Femur (tissue), 1 donor: ENCODE measurements at regions not wholly inside any gene's neighbourhood (a gene's known extent, or its start where the extent isn't known, plus 50 kb on each side); places are given as distances from the start of the nearest gene placed in this dataset.

Experiments
- DNase-seq: peaks from one replicate; pipeline ENCODE4 v3.0.0-alpha.2; 2017

DNA sequence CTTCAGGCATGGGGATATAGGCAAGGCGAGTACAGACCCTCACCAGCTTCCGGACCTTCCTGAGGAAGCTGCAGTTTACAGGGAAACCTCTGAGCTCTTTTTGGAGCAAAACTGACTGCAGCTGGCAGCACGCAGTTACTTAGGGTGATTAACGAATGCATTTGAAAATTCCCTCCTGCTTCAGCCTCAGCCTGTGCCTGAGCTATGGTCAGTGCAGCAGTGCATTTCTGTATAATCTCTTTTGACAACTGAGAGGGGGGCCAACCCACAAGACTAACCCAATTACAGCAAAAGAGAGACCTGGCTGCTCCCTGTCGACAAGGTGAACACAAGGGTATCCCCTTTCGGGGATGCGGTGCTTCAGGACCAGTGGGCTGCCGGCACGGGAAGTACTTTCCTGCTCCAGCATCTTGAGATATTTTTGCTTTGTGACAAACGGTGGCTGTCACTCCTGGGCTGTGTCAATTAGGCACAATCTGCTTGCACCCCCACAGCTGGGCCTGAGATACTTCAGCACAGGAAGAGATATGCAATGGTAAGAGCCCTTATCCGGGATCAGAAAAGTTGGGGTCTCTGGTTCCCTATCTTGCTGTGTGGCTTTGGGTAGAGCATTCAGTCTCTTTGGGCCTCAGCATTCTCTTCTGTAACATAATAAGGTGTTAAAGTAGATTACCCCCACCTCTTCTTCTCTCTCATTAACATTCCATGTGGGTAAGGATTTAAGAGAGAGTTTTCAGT, 141.0 kb downstream of the TMEM17 start:
- no peak for DNase-seq

DNA sequence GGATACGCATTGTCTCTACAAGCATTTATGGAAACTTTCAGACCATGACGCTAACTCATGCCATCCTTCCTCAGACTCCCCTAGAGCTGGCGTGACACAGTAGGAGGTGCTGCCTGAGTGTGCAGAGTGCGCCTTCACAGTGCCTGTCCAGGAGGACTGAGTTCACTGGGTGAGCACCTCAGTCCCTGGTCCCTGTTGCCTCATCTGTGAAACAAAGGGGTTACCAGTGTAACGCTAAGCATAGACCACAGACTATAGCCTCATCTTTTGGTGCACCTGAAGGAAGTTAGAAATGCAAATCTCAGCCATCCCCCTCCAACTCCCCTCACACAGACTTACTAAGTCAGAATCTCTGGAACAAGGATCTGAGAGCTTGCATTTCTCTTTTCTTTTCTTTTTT, 142.8 kb downstream of the TMEM17 start:
- no peak for DNase-seq

DNA sequence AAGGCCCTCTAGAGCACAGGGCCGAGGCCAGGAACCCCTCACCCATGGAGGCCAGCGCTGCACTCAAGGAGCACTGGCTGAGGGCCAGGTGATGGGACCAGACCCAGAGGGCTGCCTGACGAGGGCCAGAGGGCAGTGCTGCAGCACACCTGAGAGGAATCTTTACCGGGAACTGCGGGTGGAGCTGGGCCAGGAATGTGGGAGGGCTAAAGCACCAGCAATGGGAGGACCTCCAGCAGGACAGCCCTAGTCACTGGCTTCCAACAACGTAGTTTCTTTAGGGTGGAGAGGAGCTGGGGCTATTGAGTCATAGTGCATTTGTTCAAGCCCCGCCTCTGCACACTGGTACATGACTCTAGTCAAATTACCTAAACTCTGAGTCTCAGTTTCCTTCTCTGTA, 143.4 kb downstream of the TMEM17 start:
- DNase-seq: no peak

- DNase-seq: no peak
Observed at GRCh38 chr2:62361964-62362363, 144.0 kb downstream of the TMEM17 start.

DNA sequence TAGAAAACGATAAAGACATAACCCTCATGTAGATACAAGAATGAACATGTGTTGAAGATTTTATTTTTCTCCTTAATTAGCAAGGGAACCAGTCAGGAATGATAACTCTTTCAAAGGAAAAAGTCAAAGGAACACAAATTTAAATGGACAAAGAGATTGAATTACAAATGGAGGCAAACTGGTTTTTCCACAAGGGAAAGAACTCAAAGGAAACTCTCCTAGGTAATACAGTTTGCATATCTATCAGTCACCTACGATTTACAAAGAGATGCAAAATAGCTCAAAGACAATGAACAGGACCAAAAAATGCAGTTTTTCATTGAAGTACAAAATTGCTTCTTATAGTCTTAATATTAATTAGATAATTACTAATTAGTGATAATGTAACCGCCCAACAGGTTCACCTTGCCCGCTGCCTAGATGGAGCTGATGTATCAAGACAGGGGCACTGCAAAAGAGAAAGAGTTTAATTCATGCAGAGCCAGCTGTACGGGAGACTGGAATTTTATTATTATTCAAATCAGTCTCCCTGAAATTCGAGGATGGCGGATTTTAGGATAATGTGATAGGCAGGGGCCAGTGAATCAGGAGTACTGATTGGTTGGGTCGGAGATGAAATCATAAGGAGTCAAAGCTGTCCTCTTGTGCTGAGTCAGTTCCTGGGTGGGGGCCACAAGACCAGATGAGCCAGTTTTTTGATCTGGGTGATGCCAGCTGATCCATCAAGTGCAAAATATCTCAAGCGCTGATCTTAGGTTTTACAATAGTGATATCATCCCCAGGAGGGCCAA, 151.0 kb downstream of the TMEM17 start:
- no peak for DNase-seq

GRCh38 chr2:62352031-62352430, 154.0 kb downstream of the TMEM17 start:
- no peak for DNase-seq

DNA sequence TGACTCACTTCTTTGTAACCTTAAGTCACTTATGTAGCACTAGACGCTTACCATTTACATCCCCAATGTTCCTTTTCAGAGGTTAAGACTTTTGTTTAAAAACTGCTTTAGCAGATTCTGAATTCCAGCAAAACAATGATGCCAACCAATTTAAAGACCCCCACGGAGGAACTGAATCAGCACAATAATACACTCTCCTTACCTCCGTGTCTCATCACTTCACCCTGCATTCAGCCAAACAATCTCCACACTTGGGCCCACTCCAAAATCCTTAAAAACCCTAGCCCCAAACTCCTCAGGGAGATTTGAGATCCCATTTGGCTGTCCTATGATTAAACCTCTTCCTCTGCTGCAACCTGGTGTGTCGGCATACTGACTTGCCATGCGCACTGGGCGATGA, 153.9 kb downstream of the B3GNT2 start:
- DNase-seq: no peak

GRCh38 chr2:62348700-62349099, 152.8 kb downstream of the B3GNT2 start:
- DNase-seq: no peak

- no peak for DNase-seq
Observed at GRCh38 chr2:62347563-62348270, 151.8 kb downstream of the B3GNT2 start.

DNA sequence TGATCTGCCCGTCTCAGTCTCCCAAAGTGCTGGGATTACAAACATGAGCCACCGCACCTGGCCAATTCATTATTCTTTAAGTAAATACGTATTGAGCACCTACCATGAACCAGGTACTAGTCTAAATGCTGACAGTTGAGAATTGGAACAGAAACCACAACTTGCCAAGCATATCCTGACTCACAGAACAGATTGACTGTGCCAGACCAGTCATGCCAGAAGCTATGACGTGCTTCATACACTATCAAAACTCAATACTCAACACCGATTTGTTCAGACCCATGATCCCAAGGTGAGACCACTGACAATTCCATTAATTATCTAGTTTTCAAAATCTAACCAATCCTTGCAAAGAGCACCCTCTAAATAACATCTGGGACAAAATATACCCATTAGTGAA, 148.6 kb downstream of the B3GNT2 start:
- no peak for DNase-seq

DNA sequence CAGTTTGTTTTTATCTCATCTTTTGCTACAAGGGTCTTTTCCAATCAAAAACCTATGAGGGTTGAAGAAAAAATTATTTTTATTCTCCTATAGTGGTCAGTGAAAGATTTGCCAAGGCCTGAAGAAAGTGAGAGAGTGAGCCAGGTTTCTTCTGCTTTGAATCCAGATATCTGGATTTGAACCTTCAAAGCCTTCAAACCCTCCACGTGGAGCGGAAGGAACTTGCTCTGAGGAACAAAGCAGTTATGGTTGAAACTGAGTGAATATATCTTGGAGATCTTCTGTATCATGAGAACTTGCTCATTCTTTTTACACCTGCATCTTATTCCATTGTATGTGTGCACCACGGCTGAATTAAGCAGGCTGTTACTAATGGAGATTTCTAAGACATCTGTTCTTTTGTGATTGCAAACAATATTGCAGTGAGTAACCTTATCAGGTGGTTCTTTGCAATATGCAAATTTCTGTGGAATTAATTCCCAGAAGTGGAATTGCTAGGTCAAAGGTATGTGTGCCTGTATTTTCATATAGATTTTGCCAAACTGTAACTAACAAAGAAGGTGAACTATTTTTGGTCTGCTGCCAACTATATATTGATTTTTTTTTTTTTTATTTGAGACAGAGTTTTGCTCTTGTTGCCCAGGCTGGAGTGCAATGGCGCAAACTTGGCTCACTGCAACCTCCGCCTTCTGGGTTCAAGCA, 147.9 kb downstream of the B3GNT2 start:
- no peak for DNase-seq

DNA sequence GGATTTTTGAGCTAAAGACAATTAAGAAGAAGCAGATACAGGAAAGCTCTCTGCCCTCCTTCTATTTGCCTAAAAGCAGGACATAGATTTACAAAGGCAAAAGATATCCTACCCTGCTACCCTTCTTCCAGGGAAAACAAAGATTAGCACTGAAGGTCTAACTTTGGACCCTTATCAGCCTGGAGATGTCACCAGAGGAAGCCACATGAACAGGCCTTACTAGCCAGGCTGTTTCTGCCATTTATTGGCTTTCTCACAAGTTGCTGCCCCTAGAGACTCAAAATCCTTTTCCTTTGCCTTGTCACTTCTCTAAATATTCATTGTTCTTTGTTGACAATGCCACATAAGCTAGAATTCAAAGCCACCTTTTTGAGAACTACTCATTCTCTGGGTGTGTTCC, 147.3 kb downstream of the B3GNT2 start:
- no peak for DNase-seq

DNA sequence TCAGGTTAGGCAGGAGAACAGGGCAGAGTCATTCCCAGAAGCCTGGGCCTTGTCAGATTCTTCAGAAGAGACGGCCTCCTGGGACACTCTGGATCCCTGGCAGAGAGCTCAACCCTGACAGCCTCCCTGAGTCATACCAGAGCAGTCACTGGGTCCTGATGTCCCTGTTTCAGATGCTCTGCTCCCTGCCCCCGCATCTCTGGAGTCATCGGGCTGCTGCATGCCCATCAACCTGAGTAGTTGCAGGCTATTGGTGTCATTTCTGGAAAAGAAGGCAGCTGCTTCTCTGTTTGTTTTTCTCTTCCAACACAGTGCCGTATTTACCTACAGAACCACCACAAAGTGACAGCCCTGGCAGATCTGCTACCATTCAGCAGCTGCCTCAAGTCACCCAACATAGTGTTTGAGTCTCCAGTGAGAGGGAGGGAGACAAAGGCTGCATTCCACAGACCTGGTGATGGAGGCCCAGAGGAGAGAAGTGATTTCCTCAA, 145.1 kb downstream of the B3GNT2 start:
- no peak for DNase-seq

DNA sequence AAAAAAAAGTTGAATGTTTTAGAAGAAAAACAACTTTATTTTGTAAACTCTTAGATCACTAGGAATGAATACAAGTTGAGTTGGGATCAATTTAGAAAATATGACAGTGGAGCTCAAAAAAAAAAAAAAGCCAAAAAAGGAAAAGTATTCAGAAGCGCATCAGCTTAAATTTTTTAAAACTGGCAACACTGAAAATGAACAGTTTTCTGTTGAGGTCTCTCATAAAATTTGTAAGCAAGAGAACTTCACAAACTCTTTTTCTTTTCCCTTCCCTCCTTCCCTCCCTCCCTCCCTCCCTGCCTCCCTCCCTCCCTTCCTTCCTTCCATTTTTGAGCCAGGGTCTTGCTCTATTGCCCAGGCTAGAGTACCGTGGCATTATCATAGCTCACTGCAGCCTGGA, 143.9 kb downstream of the B3GNT2 start:
- DNase-seq: no peak

GRCh38 chr2:62339413-62339812, 143.5 kb downstream of the B3GNT2 start:
- DNase-seq: no peak

DNA sequence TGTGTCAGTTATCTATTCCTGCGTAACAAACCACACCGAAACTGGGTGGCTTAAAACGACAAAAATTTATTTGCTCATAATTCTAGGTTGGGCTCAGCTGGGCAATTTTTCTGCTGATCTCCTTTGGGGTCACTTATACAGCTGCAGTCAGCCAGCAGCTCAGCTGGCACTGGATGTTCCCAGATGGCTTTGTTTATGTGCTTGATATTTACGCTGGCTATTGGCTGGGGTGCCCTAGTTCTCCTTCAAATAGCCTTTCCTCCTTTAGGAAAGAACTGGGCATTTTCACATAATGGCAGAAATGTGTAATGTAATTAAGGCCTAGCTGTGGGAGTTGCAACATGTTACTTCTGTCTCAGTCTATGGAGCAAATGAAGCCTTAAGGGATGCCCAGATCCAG, 142.2 kb downstream of the B3GNT2 start:
- DNase-seq: no peak

DNA sequence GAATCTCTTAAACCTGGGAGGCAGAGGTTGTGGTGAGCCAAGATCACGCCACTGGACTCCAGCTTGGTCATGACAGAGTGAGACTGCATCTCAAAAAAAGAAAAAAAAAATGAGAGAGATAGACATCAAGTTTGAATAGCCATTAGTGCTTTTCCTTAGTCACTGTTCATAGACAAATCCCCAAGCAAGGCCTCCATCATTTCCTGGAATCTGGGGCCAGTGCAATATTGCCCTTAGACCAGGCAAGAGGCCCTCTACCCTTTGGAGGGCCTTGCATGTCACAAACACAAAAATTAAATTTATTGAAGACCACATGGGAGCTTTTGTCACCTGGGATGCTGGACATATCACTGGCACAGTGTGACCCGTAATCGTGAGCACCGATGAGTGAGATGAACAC, 141.5 kb downstream of the B3GNT2 start:
- no peak for DNase-seq

- no peak for DNase-seq
Observed at GRCh38 chr2:62335612-62336011, 139.7 kb downstream of the B3GNT2 start.

DNA sequence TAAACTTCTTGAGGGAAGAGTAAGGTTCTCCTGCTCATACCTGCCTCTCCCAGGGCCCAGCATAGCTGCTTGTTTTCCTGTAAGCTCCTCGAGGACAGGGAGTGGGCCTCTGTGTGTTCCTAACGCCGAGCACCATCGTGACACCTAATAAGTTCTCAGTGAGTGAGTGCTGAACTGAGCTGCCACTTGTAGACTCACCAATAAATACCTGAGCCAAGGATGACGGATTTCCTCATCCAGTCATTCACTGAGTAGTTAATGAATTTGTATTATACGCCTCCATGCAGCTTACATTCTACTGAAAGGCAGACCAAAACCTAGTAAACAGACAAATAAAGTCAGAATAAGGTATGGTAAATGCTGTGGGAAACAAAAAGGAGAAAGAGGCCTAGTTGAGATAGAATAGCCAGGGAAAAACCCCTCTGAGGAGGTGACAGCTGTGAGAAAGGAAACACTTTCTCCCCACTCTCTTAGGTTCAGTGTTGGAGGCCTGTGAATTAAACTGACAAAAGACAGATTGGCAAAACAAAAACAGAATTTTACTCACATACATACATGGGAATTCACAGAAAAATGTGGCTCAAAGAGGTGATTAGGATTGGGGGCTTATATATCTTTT, 138.6 kb downstream of the B3GNT2 start:
- DNase-seq: no peak

DNA sequence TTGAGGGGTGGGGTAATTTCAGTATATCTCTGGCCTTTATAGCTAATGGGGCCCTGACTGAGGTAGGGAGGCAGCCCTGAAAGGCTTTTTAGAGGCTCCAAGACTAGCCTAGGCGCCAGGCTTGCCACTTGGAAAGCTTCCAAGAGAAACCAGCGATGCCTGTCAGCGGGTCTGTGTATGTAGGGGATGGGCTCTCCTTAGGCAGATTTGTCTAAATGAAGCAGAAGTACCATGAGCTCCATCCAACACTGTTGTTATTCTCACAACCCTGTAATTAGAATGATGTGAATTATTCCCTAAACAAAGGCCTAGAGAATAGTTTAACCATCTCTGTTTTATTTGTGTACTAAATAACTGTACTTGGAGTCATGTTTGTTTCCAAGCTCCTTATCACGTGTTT, 138.1 kb downstream of the B3GNT2 start:
- no peak for DNase-seq

GRCh38 chr2:62330959-62331358, 135.0 kb downstream of the B3GNT2 start:
- DNase-seq: no peak

- no peak for DNase-seq
Observed at GRCh38 chr2:62329797-62330196, 133.9 kb downstream of the B3GNT2 start.

GRCh38 chr2:62326735-62327134, 130.8 kb downstream of the B3GNT2 start:
- no peak for DNase-seq
